HG03103 (cell line): ENCODE measurements at regions not wholly inside any gene's neighbourhood (a gene's known extent, or its start where the extent isn't known, plus 50 kb on each side); places are given as distances from the start of the nearest gene placed in this dataset.

Experiments used
- ATAC-seq: cut with Tn5 transposase; IDR thresholded peaks from one replicate; pipeline ENCODE4 v1.9.1; 2021; ENCODE audit warnings: low read depth; ENCODE audit not compliant: unreplicated experiment

DNA sequence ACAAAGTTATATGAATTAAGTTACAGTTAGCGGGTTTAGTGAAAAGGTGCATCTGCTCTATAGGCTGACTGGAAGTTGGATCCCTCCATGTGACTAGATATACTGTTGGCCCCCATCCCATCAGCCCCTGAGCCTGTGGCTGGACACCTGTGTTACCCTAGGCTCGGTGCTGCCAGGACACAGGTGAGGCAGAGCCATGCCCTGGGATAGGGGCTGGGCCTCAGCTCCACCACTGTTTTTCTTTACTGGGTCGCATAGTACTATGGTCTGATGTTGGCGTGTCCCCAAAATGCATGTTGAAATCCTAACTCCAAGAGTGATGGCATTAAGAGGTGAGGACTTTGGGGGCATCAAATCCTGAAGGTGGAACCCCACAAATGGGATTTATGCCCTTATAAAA is 638.6 kb upstream of the ID2 start:
- no peak for ATAC-seq

DNA sequence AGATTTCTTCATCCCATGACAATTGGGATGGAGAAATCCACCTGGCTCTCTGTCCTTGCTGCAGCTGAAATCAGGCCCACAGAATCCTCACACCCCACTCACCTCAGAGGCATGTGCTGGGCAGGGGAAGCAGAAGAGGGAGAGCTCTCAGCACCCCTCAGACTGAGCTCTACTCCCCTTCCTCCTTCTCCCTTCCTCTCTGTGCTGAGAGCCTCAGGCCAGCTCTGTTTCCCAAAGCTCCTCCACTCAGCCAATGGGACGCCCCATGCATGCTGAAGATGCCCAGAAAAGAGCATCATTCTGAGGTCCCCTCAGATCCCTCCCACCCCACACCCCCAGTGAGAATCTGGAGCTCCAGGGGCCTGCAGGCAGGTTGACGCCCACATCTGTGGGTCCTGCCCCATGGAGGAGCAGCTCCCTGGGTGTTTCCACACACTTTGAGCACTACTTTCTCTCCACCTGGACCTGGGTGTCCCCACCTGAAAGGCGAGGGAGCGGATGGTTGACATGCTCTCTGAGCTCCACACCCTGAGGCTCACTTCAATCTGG is 637.7 kb upstream of the ID2 start:
- no peak for ATAC-seq

DNA sequence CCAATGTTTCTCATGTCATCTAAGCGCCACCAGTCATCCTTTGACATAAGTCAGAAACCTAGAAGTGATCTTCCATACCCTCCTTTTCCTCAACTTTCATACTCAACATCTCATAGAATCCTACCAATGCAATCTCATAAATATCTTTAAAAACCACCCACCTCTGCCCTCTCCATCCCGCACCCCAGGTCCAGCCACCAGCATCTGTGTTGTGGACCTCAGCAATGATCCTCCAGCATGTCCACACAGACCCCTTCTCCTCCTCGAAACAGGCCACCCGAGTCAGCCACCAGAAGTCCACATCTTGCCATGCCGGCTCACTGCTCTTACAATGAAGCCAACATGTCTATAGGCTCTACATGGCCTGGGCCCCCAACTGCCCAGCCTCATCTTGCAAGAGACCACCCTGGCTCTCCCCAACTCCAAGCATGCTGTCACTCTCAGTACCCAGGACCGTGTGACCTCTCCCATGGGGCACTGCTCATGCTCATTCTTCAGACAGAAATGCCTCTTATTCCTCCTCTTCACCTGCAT is 636.7 kb upstream of the ID2 start:
- ATAC-seq: no peak

DNA sequence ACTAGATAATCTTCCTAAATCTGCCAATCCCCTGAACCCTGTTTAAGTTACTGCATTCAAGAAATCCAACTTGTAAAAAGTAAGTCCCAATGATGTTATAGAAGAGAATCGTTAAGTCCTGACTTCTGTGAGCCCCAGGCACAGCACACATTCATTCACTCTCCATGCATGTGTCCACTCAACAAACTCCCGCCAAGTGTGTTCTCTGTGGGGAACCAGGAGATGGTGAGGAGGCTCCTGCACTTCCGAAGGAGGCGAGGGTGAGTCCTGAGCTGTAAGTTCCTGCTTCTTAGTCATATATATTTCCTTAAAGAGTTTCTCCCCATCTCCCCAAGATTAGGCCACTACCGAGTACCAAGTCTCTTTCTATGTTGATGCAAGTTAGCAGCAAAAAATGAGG is 635.0 kb upstream of the ID2 start:
- ATAC-seq: no peak

- no peak for ATAC-seq
These were observed 632.7 kb upstream of the ID2 start for GRCh38 chr2:8049176-8049575.

DNA sequence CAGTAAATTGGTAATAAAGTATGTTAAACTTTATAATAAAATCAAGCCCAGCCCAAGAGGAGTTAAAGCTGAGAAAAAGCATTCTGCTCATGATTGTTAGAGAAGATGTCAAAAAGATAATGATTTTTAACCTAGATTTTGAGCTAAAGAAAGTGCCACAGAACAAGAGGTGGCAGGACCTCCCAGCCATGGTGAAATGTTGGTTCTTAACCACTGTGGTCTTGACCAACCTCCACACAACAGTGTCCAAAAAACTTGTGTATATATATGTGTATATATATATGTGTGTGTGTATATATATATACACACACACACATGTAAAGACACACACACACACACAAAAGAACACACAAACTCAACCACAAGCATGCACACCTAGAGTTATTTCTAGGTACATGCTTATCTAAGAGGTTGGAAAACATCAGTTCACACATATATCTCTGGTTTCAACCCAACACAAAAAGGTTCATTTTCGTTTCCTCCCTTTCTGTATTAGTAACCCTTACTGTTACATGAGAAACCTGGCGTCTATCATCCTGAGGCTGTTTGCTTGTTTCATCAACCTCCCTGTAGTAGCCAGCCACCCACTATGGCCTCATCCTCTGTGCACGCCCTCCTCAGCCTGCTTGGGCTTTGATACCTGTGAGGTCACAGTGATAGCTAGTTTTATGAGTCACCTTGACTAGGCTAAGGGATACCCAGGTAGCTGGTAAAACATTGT is 631.8 kb upstream of the ID2 start:
- ATAC-seq: peak; percentile 87

GRCh38 chr2:8053216-8053615 is 628.6 kb upstream of the ID2 start:
- ATAC-seq: no peak

- ATAC-seq: no peak
These were observed 627.8 kb upstream of the ID2 start for GRCh38 chr2:8054070-8054469.

- ATAC-seq: no peak
These were observed 623.2 kb upstream of the ID2 start for GRCh38 chr2:8058652-8059051.

DNA sequence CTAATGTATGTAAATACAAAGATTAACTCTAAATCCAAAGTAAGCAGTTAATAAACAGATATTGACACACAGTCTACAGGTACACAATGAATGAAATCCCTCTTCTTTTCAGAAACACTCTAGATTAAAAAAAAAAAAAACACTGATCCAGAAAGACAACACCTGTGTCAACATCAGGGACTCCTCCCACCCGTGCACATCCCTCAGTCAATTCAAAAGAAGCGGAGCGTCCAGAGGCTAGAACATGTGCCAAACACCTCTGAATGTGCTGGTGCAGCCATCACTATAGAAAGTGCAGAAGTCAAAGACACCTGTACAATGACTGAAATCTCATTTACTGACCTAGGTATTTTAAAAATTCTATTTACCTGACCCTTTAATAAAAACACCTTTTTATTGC is 622.6 kb upstream of the ID2 start:
- no peak for ATAC-seq

DNA sequence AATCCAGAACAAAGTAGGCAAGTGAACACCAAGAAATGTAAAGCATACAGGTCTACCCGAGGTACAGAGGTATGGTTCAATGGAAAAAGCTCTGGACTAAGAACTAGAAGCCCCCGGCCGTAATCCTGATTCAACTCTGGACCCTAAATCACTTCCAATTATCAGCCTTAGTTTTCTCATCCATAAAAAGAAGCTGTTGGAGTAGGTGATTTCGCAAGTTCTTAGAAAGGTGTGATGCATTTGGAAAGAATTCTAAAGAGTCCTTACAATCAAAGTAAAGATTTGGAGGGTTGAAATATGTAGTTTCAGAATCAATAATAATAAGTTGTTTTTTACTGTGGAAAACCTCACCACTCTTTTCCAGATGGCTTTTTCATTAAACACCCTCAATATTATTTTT is 622.1 kb upstream of the ID2 start:
- no peak for ATAC-seq

- ATAC-seq: no peak
These were observed 620.6 kb upstream of the ID2 start for GRCh38 chr2:8061219-8061618.

DNA sequence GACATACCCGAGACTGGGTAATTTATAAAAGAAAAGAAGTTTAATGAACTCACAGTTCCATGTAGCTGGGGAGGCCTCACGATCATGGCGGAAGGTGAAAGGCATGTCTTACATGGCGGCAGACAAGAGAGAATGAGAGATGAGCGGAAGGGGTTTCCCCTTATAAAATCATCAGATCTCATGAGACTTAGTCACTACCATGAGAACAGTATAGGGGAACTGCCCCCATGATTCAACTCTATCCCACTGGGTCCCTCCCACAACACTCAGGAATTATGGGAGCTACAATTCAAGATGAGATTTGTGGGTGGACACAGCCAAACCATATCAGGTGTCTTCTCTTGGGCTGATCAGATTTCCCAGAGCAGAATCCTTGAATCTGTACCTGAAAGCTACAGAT is 617.3 kb upstream of the ID2 start:
- ATAC-seq: no peak

DNA sequence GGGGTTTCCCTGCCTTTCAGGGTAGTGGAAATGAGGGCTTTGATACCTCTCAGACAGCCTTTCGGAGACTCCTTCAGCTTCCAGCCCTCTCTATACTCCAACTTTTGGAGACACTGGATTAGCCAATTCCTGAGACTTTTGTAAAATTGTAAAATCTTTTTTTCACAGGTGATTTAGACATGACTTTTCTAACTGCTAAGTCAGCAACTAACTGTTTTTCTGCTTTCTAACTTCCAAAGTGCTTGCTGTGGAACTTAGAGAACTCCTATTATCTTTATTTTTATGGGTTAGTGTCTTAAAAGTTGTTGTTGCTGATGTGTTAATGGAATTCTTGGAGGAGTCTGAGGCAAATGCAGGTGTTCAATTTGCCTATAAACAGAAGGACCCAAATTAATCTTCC is 616.7 kb upstream of the ID2 start:
- no peak for ATAC-seq

- no peak for ATAC-seq
These were observed 614.0 kb upstream of the ID2 start for GRCh38 chr2:8067784-8068336.

DNA sequence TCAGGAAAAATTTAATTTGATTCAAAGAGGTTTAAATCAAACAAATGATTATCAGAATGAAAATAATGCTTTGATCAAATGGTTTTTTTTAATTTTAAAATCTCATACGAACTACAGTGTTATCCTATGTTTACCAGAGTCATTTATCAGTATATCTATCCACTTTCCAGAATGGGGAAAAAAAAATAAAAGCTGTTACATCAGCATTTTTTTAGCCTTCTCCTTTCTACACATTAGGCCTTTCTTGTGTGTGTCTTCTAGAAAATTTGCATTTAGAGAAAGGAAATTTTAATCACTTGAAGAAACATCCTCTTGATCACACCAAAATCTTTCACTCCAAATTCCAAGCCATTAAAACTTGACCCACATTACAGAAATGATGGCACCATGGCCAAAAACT is 608.9 kb upstream of the ID2 start:
- ATAC-seq: no peak

DNA sequence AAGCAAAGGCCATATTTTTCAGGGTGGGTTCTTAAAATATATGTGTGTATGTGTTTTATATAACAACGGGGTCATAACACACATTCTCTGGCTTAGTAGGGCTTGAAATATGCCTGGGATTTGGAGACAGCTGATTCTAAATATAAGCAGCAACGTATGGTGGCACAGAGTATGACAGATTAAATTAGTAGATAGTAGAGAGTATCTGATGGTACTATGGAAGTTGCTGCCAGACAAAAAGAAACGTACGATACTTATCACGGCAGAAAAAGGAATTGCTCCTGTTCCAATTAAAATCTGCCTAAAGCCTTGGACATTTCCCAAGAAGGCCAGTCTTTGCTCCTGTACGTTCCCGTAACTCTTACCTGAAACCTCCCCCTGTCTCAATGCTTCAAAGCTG is 607.9 kb upstream of the ID2 start:
- ATAC-seq: no peak

DNA sequence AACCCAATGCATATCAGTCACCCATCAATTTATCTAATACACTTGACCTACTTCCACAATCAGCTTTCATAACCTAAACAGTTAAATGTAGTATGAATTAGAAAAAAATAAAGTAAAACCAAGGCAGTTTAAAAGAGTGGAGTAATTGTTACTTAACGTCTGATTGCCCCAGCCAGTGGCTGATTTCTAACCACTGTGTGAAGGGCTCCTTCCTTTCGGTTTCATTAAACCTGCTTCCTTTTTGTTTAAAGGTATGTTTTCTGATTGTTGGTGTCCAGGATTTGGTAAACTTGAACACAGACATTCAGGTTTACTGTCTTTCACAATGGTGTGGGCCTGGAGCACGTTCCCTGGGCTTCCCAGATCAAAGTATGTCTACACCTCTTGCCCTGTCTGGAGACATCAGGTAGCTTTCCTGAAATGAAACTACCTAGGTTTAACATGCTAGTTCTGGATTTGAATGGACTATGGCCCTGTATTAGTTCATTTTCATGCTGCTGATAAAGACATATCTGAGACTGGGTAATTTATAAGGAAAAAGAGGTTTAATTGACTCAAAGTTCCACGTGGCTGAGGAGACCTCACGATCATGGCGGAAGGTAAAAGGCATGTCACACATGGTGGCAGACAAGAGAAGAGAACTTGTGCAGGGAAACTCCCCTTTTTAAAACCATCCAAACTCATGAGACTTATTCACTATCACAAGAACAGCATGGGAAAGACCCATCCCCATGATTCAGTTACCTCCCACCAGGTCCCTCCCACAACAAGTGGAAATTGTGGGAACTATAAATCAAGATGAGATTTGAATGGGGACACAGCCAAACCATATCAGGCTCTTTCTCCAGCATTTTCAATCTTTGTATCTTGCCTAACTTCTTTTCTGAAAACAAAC is 605.2 kb upstream of the ID2 start:
- no peak for ATAC-seq

DNA sequence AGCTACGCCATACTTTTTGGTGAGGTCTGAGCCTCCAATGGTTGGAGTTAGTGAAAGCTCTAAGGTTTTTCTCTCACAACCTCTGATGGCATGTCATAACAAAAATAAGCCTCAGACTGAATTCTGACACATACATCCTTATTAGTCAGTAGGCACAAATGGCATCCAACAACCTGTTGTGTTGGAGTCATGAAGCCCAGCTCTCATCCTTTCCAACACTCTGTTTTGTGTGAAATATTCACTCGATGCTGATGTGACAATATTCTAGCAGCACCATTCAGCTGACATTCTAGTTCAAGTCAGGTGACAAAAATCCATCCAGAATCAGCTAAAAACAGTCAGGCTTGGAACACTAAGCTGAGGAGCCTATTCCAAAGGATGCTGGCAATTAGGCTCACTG is 603.2 kb upstream of the ID2 start:
- ATAC-seq: no peak

DNA sequence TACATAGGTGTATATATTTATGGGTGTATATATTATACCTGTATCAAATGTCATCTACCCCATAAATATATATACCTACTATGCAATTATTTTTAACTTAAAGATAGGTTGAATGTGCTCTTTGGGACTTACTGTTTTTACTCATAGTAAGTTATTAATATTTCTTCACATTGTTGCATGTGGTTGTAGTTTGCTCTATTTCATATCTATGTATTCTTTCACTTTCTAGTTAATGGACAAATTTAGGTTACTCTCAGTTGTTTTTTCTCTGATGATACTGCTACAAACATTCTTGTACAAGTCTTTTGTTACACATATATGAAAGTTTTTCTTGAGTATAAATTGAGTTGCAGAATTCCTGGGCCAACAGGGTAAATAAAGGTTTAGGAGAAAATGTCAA is 601.8 kb upstream of the ID2 start:
- ATAC-seq: no peak

DNA sequence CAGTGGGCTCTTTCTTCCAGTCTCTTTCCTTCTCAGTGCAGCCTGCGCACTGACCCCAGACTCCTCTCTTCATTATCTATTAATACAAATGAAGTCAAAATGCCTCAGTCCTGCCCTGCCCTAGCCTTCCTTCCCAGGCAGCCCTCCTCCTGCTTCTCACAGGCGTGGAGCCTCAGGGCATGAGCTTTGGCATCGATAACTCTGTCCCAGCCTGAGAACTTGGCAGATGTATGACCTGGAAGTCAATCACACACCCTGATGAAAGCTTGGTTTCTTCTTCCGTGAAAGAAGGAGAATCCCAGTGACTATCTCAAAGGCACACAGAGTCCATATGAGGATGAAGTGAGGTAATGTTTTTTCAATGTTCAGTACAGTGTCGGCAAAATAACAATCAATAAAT is 600.7 kb upstream of the ID2 start:
- ATAC-seq: no peak
